GM12875 (cell line): ENCODE measurements at regions not wholly inside any gene's neighbourhood (a gene's known extent, or its start where the extent isn't known, plus 50 kb on each side); places are given as distances from the start of the nearest gene placed in this dataset.

Experiments used
- H3K4me3 ChIP-seq: one replicate; pipeline ENCODE4 v1.5.1; 2011; ENCODE audit warnings: low read depth, low read length, control low read depth
- TF ChIP-seq, protein P1 (sequence below): IDR thresholded peaks from 2 replicates; pipeline ENCODE4 v1.5.1; 2011; ENCODE audit warnings: low read depth, mild to moderate bottlenecking, control low read depth, inconsistent platforms, low read length, moderate library complexity, borderline replicate concordance; ENCODE audit not compliant: insufficient read depth

GRCh38 chr1:172973424-172973823 lies 77.3 kb downstream of the TNFSF18 start:
- TF ChIP-seq, protein P1, sequence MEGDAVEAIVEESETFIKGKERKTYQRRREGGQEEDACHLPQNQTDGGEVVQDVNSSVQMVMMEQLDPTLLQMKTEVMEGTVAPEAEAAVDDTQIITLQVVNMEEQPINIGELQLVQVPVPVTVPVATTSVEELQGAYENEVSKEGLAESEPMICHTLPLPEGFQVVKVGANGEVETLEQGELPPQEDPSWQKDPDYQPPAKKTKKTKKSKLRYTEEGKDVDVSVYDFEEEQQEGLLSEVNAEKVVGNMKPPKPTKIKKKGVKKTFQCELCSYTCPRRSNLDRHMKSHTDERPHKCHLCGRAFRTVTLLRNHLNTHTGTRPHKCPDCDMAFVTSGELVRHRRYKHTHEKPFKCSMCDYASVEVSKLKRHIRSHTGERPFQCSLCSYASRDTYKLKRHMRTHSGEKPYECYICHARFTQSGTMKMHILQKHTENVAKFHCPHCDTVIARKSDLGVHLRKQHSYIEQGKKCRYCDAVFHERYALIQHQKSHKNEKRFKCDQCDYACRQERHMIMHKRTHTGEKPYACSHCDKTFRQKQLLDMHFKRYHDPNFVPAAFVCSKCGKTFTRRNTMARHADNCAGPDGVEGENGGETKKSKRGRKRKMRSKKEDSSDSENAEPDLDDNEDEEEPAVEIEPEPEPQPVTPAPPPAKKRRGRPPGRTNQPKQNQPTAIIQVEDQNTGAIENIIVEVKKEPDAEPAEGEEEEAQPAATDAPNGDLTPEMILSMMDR: no peak
- H3K4me3 ChIP-seq: no peak overlapping the region

- H3K4me3 ChIP-seq: no peak overlapping the region
- TF ChIP-seq, protein P1: no peak
These were observed 74.3 kb downstream of the TNFSF18 start for GRCh38 chr1:172976222-172977041.

DNA sequence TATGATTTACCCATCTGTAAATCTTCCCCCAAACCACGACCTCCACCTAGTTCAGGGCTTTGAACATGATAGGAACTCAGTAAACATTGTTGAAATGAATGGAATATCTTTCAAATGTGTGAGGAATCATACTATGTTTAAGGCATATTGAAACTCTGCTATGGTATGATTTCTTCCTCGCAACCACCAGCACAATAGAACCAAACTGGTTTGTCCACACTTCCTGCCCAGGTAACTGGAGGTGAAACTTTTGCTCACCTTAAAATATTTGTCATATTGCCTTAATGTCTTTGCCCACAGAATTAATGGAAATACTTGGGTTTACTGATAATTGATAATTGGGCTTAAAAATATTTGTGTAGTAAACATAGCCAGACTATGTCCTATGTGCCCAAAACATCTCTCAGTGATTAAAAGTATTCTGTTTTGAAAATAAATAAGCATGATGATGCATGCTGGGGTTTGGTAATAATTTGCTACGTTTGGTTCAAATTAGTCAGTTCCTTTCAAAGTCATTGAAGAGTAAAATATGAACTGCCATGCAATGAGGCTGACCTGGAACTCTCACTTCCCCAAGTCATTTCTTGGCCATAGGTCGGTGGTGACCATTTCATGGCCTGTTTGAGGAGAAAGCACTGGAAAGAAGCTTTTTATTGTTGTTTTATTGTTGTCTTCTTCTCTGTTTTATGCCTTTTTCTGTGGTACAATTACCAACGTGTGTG lies 73.3 kb downstream of the TNFSF18 start:
- no peak overlapping the region for H3K4me3 ChIP-seq
- TF ChIP-seq, protein P1: no peak

GRCh38 chr1:172978595-172978994 lies 72.1 kb downstream of the TNFSF18 start:
- H3K4me3 ChIP-seq: no peak overlapping the region
- TF ChIP-seq, protein P1: no peak

DNA sequence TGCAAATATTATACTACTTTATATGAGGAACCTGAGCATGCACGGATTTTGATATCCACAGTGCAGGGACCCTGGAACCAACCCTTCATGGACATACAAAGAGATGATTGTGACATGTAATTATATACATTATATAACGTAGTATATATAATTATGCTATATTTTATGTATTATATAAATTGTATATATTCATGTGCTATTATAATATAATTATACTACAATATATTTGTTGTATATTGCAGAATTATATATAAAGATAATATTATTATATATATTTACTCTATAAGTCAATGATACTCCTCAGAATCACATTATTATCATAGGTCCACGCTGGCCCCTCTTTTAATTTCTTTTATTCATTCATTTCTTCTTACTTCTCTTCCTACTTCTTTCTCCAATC lies 70.9 kb downstream of the TNFSF18 start:
- TF ChIP-seq, protein P1: no peak
- no peak overlapping the region for H3K4me3 ChIP-seq

DNA sequence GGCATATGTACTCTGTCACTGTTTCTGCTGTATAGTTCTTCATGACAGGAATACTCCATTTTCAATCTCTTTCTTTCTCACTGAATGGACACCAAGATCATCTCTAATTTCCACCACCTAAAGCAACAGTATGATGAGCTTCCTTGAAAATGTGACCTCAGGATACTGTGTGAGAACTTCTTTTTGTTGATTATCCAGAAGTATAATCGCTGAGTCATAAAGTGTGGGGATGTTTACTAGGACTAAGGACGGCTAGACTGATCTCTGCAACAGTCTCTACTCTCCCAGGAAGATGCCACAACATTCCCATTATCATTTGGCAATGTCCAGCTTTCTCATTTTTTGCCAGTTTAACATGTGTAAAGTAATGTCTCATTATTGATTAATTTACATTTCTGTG lies 70.3 kb downstream of the TNFSF18 start:
- TF ChIP-seq, protein P1: no peak
- H3K4me3 ChIP-seq: no peak overlapping the region
